ENCODE measurements at regions not wholly inside any gene's neighbourhood (a gene's known extent, or its start where the extent isn't known, plus 50 kb on each side); places are given as distances from the start of the nearest gene placed in this dataset.

GRCh38 chr4:38577462-38577861 is 86.5 kb upstream of the KLF3 start:
- ChIA-PET POLR2A (no interaction called here), CTCF (interaction anchor here (1.6 to 2.4 kb wide), 2 partner anchors 12 to 15 kb away, joined by 5 to 12 read pairs; no protein-coding TSS in a partner anchor)
- no peak for DNase-seq (ENCODE audit: extremely low spot score)
- no peak for TF ChIP-seq CTCF (IDR thresholded peaks at IDR 0.05; ENCODE audit: control extremely low read depth, extremely low read depth, low read depth, missing control alignments)

- POLR2A ChIA-PET = no interaction called here
- DNase-seq (ENCODE audit: extremely low spot score) = no peak
- CTCF ChIA-PET = interaction anchor here (1.0 to 1.8 kb wide), 4 partner anchors 8 to 22 kb away, joined by 3 to 4 read pairs (median 4); no protein-coding TSS in a partner anchor
- no peak for TF ChIP-seq CTCF (IDR thresholded peaks at IDR 0.05; ENCODE audit: control extremely low read depth, extremely low read depth, low read depth, missing control alignments)
These were observed 82.4 kb upstream of the KLF3 start for GRCh38 chr4:38581426-38582106.

DNA sequence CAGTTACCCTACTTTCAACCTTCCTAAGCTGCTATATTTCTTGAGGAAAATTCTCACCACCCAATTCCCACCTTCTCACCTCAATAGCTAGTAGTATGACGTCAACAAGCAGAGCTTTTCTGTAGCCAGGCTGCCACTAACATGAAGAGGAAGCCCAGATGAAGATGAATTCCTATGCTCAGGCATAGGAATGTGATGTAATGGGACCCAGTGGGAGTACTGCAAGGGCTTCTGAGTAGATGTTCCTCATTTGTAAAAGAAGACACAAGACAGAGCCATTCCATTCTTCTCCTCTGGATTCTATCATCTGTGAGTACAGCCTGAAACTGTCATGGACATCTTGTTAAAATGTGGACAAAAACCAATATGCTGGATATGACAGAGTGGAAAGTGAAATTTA is 81.6 kb upstream of the KLF3 start:
- no peak for DNase-seq (ENCODE audit: extremely low spot score)
- TF ChIP-seq CTCF (IDR thresholded peaks at IDR 0.05; ENCODE audit: control extremely low read depth, extremely low read depth, low read depth, missing control alignments) = no peak
- ChIA-PET POLR2A (no interaction called here), CTCF (interaction anchor here (1.0 to 1.8 kb wide), 2 partner anchors 13 to 22 kb away, joined by 3 to 4 read pairs; no protein-coding TSS in a partner anchor)

DNA sequence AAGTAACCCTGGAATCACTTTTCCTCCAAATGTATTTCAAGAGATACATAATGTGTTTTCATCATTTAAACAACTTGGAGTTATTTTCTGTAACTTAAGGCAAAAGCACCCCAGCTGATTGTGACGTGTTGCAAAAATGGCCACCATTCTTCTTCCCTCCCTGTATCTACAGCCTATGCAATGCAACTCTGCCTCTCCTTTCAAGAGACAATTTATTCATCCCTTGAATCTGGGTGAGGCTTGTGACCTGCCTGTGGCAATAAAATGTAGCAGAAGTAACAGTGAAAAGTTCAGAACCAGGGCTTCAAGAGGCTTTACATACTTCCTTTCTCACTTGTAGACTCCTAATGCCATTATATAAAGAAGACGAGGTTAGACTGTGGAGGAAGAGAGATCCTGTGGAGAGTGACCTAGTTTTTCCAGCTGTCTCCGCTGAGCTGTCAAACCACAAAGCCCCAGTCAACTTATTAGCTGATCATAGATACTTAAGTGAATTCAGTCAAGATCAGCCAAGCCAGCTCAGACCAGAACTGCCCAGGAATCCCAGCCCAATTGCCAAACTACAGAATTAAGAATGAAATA is 81.0 kb upstream of the KLF3 start:
- ChIA-PET POLR2A (no interaction called here), CTCF (interaction anchor here (1.0 kb wide), 1 partner anchor 21 kb away, joined by 3 read pairs; no protein-coding TSS in a partner anchor)
- TF ChIP-seq CTCF (IDR thresholded peaks at IDR 0.05; ENCODE audit: control extremely low read depth, extremely low read depth, low read depth, missing control alignments) = no peak
- no peak for DNase-seq (ENCODE audit: extremely low spot score)

GRCh38 chr4:38585871-38586270 is 78.1 kb upstream of the KLF3 start:
- ChIA-PET CTCF (interaction anchor here (1.2 to 2.3 kb wide), 3 partner anchors 9 to 406 kb away, joined by 3 to 6 read pairs (median 5); no protein-coding TSS in a partner anchor), POLR2A (no interaction called here)
- DNase-seq (ENCODE audit: extremely low spot score) = no peak
- TF ChIP-seq CTCF (IDR thresholded peaks at IDR 0.05; ENCODE audit: control extremely low read depth, extremely low read depth, low read depth, missing control alignments) = no peak

GRCh38 chr4:38587106-38587505 is 76.9 kb upstream of the KLF3 start:
- CTCF ChIA-PET = interaction anchor here (1.0 to 2.3 kb wide), 4 partner anchors 8 to 18 kb away, joined by 3 to 6 read pairs (median 5); no protein-coding TSS in a partner anchor

More at GRCh38 chr4:38587106-38587505, 76.9 kb upstream of the KLF3 start:
- POLR2A ChIA-PET = no interaction called here
- TF ChIP-seq CTCF (IDR thresholded peaks at IDR 0.05; ENCODE audit: control extremely low read depth, extremely low read depth, low read depth, missing control alignments) = no peak
- no peak for DNase-seq (ENCODE audit: extremely low spot score)

Measured in GM10248 (cell line).